Hematopoietic multipotent progenitor cell treated with erythropoietin and hydrocortisone succinate and interleukin-3 and kit ligand, for 4 days (in vitro differentiated cells): ENCODE measurements at regions not wholly inside any gene's neighbourhood (a gene's known extent, or its start where the extent isn't known, plus 50 kb on each side); places are given as distances from the start of the nearest gene placed in this dataset.
"Not testable (repeated sequence)": the region's sequence is repeated elsewhere in the genome, so short reads cannot be mapped to it uniquely, and the experiment has no call there.

Experiments used
- DNase-seq: peaks from one replicate; pipeline ENCODE4 v3.0.0-alpha.2; 2015

DNA sequence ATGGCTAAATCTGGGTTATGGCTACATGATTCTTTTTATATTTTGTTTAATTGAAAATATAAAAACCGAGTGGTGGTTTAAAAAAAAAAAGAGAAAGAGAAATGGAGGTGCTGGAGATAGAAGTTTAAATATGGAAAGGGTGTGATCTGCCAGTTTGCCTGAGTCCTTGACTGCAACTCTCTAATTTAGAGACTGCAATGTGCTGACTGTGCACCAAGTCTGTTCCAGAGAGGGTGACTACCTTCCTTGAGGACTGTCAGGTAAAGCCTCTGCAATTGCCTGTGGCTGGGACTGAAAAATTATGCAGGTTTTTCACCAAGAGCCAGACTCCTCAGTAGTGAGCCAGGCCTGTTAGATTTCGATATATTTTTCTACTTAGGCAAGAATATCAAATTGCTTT lies 1326.3 kb downstream of the BRINP3 start:
- no peak for DNase-seq

GRCh38 chr1:189152685-189153084 lies 1325.0 kb downstream of the BRINP3 start:
- DNase-seq, result no peak

GRCh38 chr1:189158155-189158554 lies 1319.5 kb downstream of the BRINP3 start:
- no peak for DNase-seq

DNA sequence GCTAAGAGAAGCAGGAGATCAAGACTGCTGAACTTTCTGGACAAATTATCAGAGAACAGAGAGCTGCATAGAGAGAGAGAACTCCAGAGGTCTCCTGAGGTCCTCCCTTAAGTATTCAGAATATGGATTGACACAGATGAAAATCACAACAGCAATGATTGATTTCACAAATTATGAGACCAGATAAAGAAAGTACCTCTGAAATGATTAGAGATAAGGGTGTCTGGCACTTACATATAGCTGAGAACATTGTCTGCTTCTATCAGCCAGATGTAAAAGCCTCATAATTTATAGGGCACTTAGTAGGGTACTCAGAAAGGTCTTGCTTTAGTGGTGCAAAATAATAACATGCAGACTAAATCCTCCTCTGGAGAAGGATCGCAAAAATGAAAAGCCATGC lies 1301.8 kb downstream of the BRINP3 start:
- no peak for DNase-seq

GRCh38 chr1:189180057-189180456 lies 1297.6 kb downstream of the BRINP3 start:
- DNase-seq, result no peak

GRCh38 chr1:189185097-189185496 lies 1292.6 kb downstream of the BRINP3 start:
- no peak for DNase-seq

DNA sequence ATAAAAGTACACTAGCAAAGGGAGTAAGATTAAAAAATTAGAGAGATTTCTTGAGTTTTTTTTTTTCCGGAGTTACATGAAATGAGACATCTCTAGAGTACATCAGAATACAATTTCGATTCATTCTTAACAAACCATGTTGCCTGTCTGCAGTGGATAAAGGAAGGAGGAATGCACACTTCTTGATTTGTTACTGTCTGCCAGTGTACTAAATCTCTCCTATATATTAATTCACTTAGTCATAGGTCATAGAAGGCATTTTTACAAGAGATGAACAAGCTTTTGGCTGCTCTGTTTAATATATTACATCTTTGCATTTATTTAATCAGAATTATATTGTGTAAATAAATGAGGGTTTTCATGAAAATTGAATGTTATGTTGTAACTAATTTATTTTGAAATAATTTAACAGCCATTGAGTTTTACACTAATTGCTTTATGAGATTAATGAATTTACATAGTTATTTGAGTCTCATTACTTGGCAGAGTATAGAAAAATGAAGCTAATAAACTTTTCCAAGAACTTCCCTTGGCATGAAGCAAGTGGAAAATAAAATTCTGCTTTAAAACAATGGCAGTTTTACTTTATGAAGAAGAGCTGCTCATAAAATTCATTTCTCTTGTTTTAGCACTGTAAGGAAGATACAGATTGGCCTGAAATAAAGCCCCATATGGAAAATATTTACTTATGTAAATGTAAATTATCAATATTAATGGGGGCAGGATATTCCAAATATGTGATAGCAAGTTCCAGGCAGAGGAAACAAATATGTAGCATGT lies 1284.7 kb downstream of the BRINP3 start:
- no peak for DNase-seq

- DNase-seq, result no peak
These were observed 1271.8 kb downstream of the BRINP3 start for GRCh38 chr1:189205863-189206262.

DNA sequence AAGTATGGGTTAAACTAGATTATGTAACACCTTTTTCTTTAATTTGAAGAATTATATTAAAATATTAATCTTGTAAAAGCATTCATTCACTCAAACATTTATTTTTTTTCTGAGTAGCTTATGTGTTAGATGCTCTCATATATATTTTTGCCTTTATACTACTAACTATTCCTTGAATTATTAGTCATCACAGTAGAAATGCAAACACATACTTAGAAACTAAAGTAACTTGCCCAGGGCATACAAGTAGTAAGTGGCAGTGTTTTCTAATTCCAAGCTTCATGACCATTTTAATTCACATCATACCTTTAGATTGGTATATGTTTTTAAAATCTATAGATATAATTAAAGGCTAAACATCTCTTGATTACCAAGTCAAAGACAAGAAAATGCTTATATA lies 1271.0 kb downstream of the BRINP3 start:
- no peak for DNase-seq

- no peak for DNase-seq
These were observed 1265.9 kb downstream of the BRINP3 start for GRCh38 chr1:189211742-189212141.

DNA sequence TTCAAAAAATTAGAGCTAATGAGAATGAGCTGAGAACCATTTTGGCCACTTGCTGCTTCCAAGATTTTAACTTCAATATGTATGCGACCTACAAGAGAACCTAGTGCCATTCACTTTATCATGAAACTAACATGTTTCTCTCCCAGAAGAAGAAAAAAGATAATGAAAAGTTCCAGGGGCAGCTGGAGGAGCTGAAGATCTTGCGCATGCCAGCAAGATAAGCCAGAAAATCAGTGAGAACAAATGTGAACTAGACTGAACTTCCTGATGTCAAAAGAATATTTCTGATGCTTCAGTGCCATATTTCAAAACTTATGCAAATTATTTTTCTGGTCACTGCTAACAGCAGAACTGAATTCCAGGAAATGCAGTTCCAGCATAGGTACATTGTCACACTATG lies 1265.1 kb downstream of the BRINP3 start:
- peak; percentile 1 for DNase-seq

GRCh38 chr1:189216886-189217285 lies 1260.8 kb downstream of the BRINP3 start:
- DNase-seq, result no peak

- DNase-seq, result no peak
These were observed 1260.0 kb downstream of the BRINP3 start for GRCh38 chr1:189217646-189218045.

GRCh38 chr1:189220750-189221149 lies 1256.9 kb downstream of the BRINP3 start:
- peak; percentile 4 for DNase-seq

- not testable (repeated sequence) for DNase-seq
These were observed 1251.9 kb downstream of the BRINP3 start for GRCh38 chr1:189225794-189226145.

DNA sequence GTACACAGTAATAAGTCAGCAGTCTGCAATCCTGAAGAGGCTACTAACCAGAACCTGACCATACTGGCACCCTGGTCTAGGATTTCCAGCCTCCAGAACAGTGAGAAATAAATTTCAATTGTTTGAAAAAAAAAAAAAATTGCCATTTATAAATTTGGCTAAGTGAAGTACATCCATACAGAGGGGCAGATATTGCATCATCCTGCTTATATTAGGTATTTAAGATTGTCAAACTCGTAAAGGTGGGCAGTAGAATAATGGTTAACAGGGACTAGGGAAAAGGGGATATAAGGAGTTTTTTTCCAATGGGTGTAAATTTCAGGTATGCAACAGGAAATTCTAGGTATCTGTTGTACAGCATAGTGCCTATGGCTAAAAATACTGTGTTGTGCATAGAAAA lies 1250.9 kb downstream of the BRINP3 start:
- no peak for DNase-seq

GRCh38 chr1:189237008-189237407 lies 1240.7 kb downstream of the BRINP3 start:
- DNase-seq, result no peak

GRCh38 chr1:189253601-189254350 lies 1223.9 kb downstream of the BRINP3 start:
- no peak for DNase-seq

DNA sequence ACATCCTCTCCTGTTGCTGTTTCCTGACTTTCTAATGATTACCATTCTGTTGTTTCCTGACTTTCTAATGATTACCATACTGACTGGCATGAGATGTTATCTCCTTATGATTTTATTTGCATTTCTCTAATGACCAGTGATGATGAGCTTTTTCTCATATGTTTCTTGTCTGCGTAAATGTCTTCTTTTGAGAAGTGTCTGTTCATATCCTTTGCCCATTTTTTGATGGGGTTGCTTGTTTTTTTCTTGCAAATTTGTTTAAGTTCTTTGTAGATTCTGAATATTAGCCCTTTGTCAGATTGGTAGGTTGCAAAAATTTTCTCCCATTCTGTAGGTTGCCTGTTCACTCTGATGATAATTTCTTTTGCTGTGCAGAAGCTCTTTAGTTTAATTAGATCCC lies 1216.5 kb downstream of the BRINP3 start:
- DNase-seq, result not testable (repeated sequence)

DNA sequence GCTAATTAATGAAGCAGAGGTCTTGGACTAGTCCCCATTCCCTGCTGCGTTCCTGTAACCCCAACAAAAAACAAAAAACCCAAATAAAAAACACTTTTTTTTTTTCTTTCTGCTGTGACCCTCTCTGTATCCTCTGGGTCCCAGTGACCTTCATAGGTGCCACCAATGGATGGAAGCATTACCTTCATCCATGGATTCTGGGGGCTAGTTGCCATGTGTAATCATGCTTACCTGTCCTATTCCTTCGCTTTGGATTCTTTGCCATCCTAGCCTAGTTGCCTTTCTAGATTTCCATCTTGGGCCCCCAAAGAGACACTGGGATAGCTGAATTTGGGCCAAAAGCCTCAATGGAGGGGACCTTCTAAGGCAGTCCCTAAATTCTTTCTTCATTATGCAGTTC lies 1208.7 kb downstream of the BRINP3 start:
- peak; percentile 13 for DNase-seq

GRCh38 chr1:189274267-189274666 lies 1203.4 kb downstream of the BRINP3 start:
- DNase-seq, result no peak

DNA sequence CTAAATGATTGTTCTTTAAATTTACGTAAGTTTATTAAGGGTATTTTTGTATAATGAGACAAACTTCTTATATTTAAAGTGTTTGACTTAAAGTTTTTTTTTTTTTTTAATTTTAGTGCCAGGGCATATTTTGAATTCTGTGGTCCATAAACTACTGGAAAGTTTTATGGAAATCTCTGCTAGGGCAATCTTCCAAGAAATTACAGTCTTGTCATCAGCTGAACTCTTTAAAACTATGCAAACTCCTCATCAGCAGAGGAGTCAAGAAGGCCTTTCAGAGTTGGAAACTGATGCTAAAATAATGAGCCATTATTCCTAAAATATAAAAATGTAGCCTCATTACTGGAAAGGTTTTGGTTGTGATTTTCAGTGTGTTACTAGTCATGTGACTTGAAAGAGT lies 1201.9 kb downstream of the BRINP3 start:
- no peak for DNase-seq

DNA sequence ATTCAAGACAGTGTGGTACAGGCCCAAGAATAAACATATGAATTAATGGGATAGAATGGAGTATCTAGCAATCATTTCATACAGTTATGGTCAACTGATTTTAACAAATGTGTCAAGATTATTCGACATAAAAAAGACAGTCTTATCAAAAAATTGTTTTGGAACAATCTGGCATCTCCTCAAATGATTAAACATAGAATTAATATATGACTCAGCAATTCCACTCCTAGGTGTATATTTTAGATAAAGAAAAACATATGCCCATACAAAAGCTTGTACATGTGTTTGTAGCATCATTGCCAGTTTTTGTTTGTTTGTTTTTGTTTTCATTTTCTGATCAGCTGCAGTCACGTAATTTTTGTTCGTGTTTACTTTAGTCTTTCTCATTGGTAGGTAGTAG lies 1188.3 kb downstream of the BRINP3 start:
- no peak for DNase-seq

DNA sequence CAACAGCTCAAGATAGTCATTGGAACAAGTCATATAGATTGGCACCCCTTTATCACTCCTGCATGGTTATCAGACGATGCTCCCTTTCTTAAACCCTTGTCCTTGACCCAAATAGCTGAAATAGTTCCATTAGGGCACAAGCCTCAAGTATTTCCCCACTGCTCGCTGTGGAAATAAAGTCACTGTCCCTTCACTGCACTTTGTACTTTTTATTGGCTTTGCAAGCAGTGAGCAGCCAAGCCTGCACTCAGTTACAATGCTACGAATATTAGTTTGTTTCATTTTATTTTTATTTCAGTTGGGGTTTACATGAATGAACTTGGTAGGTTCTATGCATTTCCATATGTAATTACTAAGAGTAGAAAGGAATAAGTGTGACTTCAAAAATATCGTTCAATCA lies 1176.4 kb downstream of the BRINP3 start:
- DNase-seq, result no peak

DNA sequence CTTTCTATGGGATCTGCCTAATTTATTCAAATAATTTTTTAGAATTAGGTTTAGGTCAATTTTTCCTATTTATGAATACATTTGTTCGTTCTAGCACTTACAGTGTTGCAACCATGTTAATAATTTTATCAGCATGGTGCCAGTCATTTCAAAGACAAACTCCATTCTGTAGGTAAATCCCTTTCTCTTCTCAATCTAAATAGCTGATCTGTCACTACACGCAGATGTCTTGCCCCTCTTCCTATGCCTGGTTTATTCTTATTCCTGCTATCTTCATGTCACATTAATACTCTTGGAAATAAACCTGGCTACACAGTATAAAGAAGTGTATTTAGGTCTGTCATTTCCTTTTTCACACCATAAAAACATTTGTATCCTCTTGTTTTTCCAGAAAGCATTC lies 1172.4 kb downstream of the BRINP3 start:
- DNase-seq, result no peak
